HL-60 (cell line): ENCODE measurements at regions not wholly inside any gene's neighbourhood (a gene's known extent, or its start where the extent isn't known, plus 50 kb on each side); places are given as distances from the start of the nearest gene placed in this dataset.

Experiments
- DNase-seq, 2 experiments: peaks; one replicate each; pipeline ENCODE4 v3.0.0-alpha.2; 2010 to 2020; ENCODE audit warnings: low read depth in 1 of 2, low spot score in 1 of 2
- H3K27ac ChIP-seq: fragments of 250-450 bp; sonication (Bioruptor Pico); replicated peaks from 2 replicates; pipeline ENCODE4 v1.5.1; 2020; ENCODE audit warnings: mild to moderate bottlenecking, moderate library complexity
- H3K27me3 ChIP-seq: fragments of 250-450 bp; sonication (Bioruptor Pico); 2 replicates; pipeline ENCODE4 v1.5.1; 2021; ENCODE audit warnings: mild to moderate bottlenecking, moderate library complexity; ENCODE audit not compliant: insufficient read depth, poor library complexity, severe bottlenecking
- H3K4me3 ChIP-seq: replicated peaks from 2 replicates; pipeline ENCODE4 v1.5.1; 2011; ENCODE audit warnings: mild to moderate bottlenecking, control low read depth, low read length; ENCODE audit not compliant: insufficient read depth
- CTCF ChIP-seq: IDR thresholded peaks from one replicate; pipeline ENCODE4 v1.5.1; 2011; ENCODE audit warnings: low read length, control low read depth, inconsistent platforms; ENCODE audit not compliant: insufficient read depth
- GABPA ChIP-seq: IDR thresholded peaks from 2 replicates; pipeline ENCODE4 v1.6.1; 2012; ENCODE audit warnings: low read depth
- POLR2AphosphoS5 ChIP-seq: IDR thresholded peaks from 2 replicates; pipeline ENCODE4 v1.6.1; 2012; ENCODE audit warnings: low read depth
- REST ChIP-seq: IDR thresholded peaks from 2 replicates; pipeline ENCODE4 v1.6.1; 2012; ENCODE audit warnings: low read depth; ENCODE audit not compliant: insufficient replicate concordance
- SPI1 ChIP-seq: IDR thresholded peaks from 2 replicates; pipeline ENCODE4 v1.6.1; 2012; ENCODE audit warnings: low read depth, mild to moderate bottlenecking, borderline replicate concordance

- Histone ChIP-seq H3K4me3 (no peak overlapping the region), H3K27ac (no peak overlapping the region), H3K27me3 (no peaks in the 10 kb centered on the region)
- TF ChIP-seq REST (no peak), CTCF (no peak), GABPA (no peak), POLR2AphosphoS5 (no peak), SPI1 (no peak)
- DNase-seq: no peak
Measured at GRCh38 chr16:60166111-60166510, 1432.0 kb upstream of the GOT2 start.

DNA sequence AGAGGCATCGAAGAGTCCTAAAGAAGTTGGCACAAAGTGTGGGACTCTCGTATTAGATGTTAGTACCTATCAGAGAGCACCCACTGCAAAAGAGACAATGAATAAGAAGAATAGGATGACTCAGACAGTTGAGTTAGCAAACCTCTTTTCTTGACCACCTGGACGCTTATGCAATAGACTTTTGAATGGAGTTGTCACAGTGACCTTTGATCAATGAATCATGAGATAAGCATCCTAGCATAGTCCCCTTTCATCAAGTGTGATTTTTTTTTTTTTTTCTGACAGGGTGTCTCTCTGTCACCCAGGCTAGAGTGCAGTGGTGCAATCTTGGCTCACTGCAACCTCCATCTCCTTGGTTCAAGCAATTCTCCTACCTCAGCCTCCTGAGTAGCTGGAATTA lies 1417.9 kb upstream of the GOT2 start:
- Histone ChIP-seq H3K4me3 (no peak overlapping the region), H3K27ac (no peak overlapping the region), H3K27me3 (no peaks in the 10 kb centered on the region)
- TF ChIP-seq REST (no peak), GABPA (no peak), POLR2AphosphoS5 (no peak), CTCF (no peak), SPI1 (no peak)
- no peak for DNase-seq

GRCh38 chr16:60150907-60151306 lies 1416.8 kb upstream of the GOT2 start:
- no peak for DNase-seq
- H3K4me3 ChIP-seq: no peak overlapping the region
- no peak overlapping the region for H3K27ac ChIP-seq
- no peaks in the 10 kb centered on the region for H3K27me3 ChIP-seq
- no peak for TF ChIP-seq CTCF
- no peak for TF ChIP-seq REST
- TF ChIP-seq GABPA: no peak
- no peak for TF ChIP-seq SPI1
- no peak for TF ChIP-seq POLR2AphosphoS5
